ENCODE measurements at regions not wholly inside any gene's neighbourhood (a gene's known extent, or its start where the extent isn't known, plus 50 kb on each side); places are given as distances from the start of the nearest gene placed in this dataset.

- Histone ChIP-seq H4K20me1 (replicated peaks; ENCODE audit: control insufficient read depth, extremely low read depth, insufficient read depth, low read length) (no peaks in the 10 kb centered on the region), H3K9me3 (replicated peaks; ENCODE audit: control insufficient read depth, insufficient read depth, low read length) (no peaks in the 10 kb centered on the region), H3K36me3 (ENCODE audit: control insufficient read depth in 2 of 2, extremely low read depth in 1 of 2, insufficient read depth in 2 of 2, low read length in 2 of 2) (no peaks in the 10 kb centered on the region), H3K79me2 (ENCODE audit: control insufficient read depth, insufficient read depth, low read length) (no peaks in the 10 kb centered on the region), H3K27ac (ENCODE audit: insufficient read depth, low read depth, low read length) (no peak overlapping the region), H3K27me3 (ENCODE audit: control insufficient read depth in 2 of 2, insufficient read depth in 2 of 2, low read length in 2 of 2) (no peaks in the 10 kb centered on the region), H3K4me1 (ENCODE audit: control insufficient read depth, extremely low read depth, insufficient read depth, low read length) (peaks cover 4% of the 10 kb centered on the region), H3K4me2 (ENCODE audit: insufficient read depth, low read length) (no peak overlapping the region), H3K9me1 (replicated peaks; ENCODE audit: control insufficient read depth, extremely low read depth, insufficient read depth, low read length) (no peaks in the 10 kb centered on the region), H2AFZ (ENCODE audit: low read depth, low read length) (no peak overlapping the region), H3K9ac (replicated peaks; ENCODE audit: extremely low read depth, insufficient read depth, low read length) (no peak overlapping the region), H3K4me3 (replicated peaks in 1 of 3; ENCODE audit: insufficient read depth in 1 of 3, low read depth in 1 of 3, low read length in 3 of 3) (no peak overlapping the region)
- TF ChIP-seq, protein P1, sequence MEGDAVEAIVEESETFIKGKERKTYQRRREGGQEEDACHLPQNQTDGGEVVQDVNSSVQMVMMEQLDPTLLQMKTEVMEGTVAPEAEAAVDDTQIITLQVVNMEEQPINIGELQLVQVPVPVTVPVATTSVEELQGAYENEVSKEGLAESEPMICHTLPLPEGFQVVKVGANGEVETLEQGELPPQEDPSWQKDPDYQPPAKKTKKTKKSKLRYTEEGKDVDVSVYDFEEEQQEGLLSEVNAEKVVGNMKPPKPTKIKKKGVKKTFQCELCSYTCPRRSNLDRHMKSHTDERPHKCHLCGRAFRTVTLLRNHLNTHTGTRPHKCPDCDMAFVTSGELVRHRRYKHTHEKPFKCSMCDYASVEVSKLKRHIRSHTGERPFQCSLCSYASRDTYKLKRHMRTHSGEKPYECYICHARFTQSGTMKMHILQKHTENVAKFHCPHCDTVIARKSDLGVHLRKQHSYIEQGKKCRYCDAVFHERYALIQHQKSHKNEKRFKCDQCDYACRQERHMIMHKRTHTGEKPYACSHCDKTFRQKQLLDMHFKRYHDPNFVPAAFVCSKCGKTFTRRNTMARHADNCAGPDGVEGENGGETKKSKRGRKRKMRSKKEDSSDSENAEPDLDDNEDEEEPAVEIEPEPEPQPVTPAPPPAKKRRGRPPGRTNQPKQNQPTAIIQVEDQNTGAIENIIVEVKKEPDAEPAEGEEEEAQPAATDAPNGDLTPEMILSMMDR (IDR thresholded peaks at IDR 0.05; ENCODE audit: extremely low read depth in 1 of 2, insufficient read depth in 1 of 2, low read depth in 1 of 2, low read length in 2 of 2) = no peak
- TF ChIP-seq MYC (IDR thresholded peaks at IDR 0.05; ENCODE audit: low read depth, low read length) (no peak), POLR2AphosphoS5 (IDR thresholded peaks at IDR 0.05; ENCODE audit: insufficient read depth, low read depth, low read length) (no peak), POLR2A (IDR thresholded peaks at IDR 0.05; ENCODE audit: low read depth, low read length) (no peak), FOS (IDR thresholded peaks at IDR 0.05; ENCODE audit: borderline replicate concordance, insufficient read depth, low read length) (no peak), GATA2 (IDR thresholded peaks at IDR 0.05; ENCODE audit: insufficient read depth, insufficient read length, low read depth, low read length) (no peak), JUN (IDR thresholded peaks at IDR 0.05; ENCODE audit: borderline replicate concordance, insufficient read depth, insufficient read length, low read depth) (no peak), EZH2 (IDR thresholded peaks at IDR 0.05; ENCODE audit: borderline replicate concordance, low read depth, low read length, severe bottlenecking) (no peak)
- TF ChIP-seq, protein P2, sequence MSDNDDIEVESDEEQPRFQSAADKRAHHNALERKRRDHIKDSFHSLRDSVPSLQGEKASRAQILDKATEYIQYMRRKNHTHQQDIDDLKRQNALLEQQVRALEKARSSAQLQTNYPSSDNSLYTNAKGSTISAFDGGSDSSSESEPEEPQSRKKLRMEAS (IDR thresholded peaks at IDR 0.05; ENCODE audit: insufficient read depth, insufficient read length) = no peak
- no TSS peak for BruUV-seq (replicated peaks)
- no peak for DNase-seq (ENCODE audit: low read depth, low spot score)
- ChIA-PET POLR2A (no interaction called here), CTCF (no interaction called here)
- no peak for FAIRE-seq
- intact Hi-C loops (cut with micrococcal nuclease) (no loop called here), dilution Hi-C loops (cut with MboI; ENCODE audit: extremely low pct_ligation_motif_present, low sequenced_read_pairs) (no loop called here)
Measured at GRCh38 chr6:112480553-112480952, 133.4 kb downstream of the RFPL4B start.

Data from endothelial cell of umbilical vein (primary cell).